ENCODE measurements at regions not wholly inside any gene's neighbourhood (a gene's known extent, or its start where the extent isn't known, plus 50 kb on each side); places are given as distances from the start of the nearest gene placed in this dataset.

GRCh38 chr5:66498791-66499207 is 97.4 kb upstream of the MAST4 start:
- H3K9me3 ChIP-seq (ENCODE audit: control insufficient read depth, low read depth, low read length), result no peaks in the 10 kb centered on the region

More at GRCh38 chr5:66498791-66499207, 97.4 kb upstream of the MAST4 start:
- Histone ChIP-seq H4K8ac (replicated peaks; ENCODE audit: insufficient read length, low read depth, low read length) (no peak overlapping the region), H3K27me3 (ENCODE audit: insufficient read depth, low read length) (no peaks in the 10 kb centered on the region), H3K56ac (ENCODE audit: insufficient read length, low read depth, low read length) (no peak overlapping the region), H2BK15ac (ENCODE audit: low read depth, low read length) (no peak overlapping the region), H3T11ph (ENCODE audit: low read length) (no peak overlapping the region), H2BK5ac (ENCODE audit: insufficient read length, low read length) (no peak overlapping the region), H3K27ac (ENCODE audit: insufficient read length, low read depth, low read length) (no peak overlapping the region), H2BK120ac (ENCODE audit: low read depth, low read length, poor library complexity, severe bottlenecking) (no peak overlapping the region), H3K14ac (ENCODE audit: insufficient read depth, low read length) (no peak overlapping the region), H2BK12ac (ENCODE audit: insufficient read length, low read depth, low read length) (no peak overlapping the region), H4K91ac (ENCODE audit: insufficient read length, low read depth, low read length) (no peak overlapping the region), H3K9ac (ENCODE audit: extremely low read depth, insufficient read length, low read length) (no peak overlapping the region), H3K4me1 (ENCODE audit: insufficient read depth, low read length) (no peaks in the 10 kb centered on the region), H3K23ac (ENCODE audit: insufficient read length, low read depth, low read length) (no peak overlapping the region), H4K20me1 (ENCODE audit: control insufficient read depth, insufficient read depth, insufficient read length) (no peaks in the 10 kb centered on the region), H3K79me2 (ENCODE audit: insufficient read depth, low read length) (no peaks in the 10 kb centered on the region), H4K5ac (ENCODE audit: insufficient read length, low read depth, low read length) (no peak overlapping the region), H3K4me2 (ENCODE audit: insufficient read depth, insufficient read length, low read length) (no peak overlapping the region), H3K18ac (ENCODE audit: insufficient read length, low read depth, low read length) (no peak overlapping the region), H3K4ac (ENCODE audit: low read depth, low read length) (no peak overlapping the region), H3K23me2 (ENCODE audit: insufficient read length, low read depth, low read length, poor library complexity, severe bottlenecking) (no peaks in the 10 kb centered on the region), H2AK5ac (ENCODE audit: insufficient read length, low read length) (no peak overlapping the region), H2AFZ (ENCODE audit: low read length) (no peak overlapping the region), H2BK20ac (ENCODE audit: low read depth, low read length, poor library complexity, severe bottlenecking) (no peak overlapping the region), H3K79me1 (ENCODE audit: insufficient read depth, low read depth, low read length, poor library complexity, severe bottlenecking) (no peaks in the 10 kb centered on the region)
- peaks cover 0 to 2% of the 10 kb centered on the region in 2 experiments; a peak in 4 of 5 replicates for H3K9me3 Mint-ChIP-seq
- no CpG with 5 or more reads among the region's 4 CpGs for WGBS (ENCODE audit: extremely low coverage, insufficient read length, low lambda C conversion rate)
- peak; percentile 57 for TF ChIP-seq CTCF (conservative IDR thresholded peaks at IDR 0.05)
- no peak overlapping the region for H3K4me3 Mint-ChIP-seq
- H3K4me1 Mint-ChIP-seq, result no peaks in the 10 kb centered on the region; a peak in 1 of 4 replicates
- H3K27me3 Mint-ChIP-seq (ENCODE audit: low read depth), result peaks cover 1% of the 10 kb centered on the region; the same call in 1 of the 2 replicates
- DNase-seq, result no peak
- peaks cover 0 to 6% (median 0%) of the 10 kb centered on the region in 3 experiments; a peak in 3 of 7 replicates for H3K36me3 Mint-ChIP-seq (ENCODE audit: insufficient read depth in 1 of 3, low read depth in 3 of 3)
- no peak overlapping the region for H3K27ac Mint-ChIP-seq

All from H9 (cell line).